Effector CD4-positive, alpha-beta T cell (primary cell): ENCODE measurements at regions not wholly inside any gene's neighbourhood (a gene's known extent, or its start where the extent isn't known, plus 50 kb on each side); places are given as distances from the start of the nearest gene placed in this dataset.

Source experiments
- DNase-seq: peaks from one replicate; pipeline ENCODE4 v3.0.0-alpha.2; 2020

DNA sequence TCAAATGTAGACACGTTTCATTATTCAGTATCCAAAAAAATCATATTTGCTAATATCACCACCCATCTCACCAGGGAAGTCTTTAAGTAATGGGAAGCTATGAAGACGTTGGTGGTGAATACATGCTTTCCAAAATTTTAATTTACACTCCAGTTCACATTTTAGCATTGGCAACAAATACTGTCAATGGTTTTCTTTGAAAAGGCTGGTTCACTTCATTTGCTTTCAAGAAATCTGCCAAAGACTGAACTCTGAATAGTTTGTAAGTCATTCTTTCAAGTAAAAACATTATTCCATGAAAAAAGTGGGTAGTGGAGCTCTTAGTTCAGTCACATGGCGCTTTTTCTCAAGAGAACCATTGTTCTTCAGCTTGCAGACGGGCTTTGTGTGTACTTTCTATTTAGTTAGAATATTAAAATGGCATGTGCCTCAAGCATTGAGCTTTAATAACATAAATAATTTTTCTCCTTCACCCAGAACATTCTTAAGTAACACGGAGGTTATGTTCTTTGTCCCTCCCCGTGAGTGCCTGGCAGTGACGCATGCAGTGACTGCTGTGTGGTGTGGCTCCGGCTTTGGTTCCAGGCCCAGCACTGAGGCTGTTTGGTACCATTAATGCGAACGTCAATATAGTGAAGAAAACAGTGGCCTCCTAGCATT is 300.0 kb upstream of the HDAC4 start:
- no peak for DNase-seq

DNA sequence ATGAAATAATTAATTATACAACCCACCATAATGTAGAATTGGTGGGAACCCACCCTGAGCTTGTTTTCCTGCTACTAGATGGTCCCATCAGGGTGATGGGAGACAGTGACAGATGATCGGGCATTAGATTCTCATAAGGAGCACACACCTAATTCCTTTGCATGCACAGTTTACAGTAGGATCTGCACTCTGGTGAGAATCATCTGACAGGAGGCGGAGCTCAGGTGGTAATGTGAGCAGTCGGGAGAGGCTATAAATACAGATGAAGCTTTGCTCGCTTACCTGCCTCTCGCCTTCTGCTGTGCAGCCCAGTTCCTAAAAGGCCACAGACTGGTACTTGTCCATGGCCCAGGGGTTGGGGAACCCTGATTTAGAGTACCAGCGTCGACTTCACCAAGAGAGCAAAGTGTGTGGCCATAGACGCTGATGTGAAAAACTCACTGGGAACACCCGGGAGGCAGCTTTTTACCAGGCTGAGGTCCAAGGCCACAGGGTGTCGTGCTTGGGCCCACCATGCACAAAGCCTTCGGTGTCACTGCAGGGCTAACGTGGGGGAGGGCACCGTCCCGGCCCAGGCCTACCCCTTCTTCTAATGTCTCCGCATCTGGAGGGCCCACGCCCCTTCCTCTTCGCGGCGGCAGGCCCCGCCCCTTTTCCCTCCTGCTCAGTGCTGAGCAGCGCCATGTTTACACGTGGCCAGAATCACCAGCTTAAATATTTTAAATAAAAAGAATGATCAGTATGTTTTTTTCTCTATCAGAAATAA is 296.8 kb upstream of the HDAC4 start:
- no peak for DNase-seq

DNA sequence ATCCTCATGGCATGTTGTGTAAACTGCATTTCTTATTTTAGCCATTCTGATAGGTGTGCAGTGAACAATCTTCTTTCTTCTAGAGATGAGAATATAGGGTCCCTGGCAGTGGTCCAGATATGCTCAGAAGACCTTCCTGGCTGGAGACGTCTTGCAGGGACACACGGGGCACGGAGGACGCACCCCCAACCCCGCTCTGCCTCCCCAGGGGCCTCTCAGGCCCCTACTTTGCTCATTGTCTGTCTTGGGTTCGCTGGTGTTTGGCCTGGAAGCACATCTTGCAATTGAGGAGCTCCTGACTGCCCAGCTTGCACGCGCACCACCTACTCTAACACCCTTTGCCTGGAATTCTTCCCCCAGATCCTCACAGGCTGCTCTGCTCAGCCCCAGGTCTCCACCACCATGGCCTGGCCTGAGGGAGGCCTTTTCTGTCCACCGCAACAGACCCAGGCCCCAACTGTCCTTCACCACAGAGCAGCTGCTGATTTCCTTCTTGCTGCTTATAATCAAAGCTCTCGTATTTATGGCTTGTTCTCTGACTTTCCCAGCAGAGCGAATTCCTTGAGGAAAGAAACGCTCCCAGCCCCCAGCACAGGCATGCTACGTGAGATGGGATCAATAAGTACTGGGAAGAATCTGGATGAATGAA is 295.9 kb upstream of the HDAC4 start:
- DNase-seq, result no peak

DNA sequence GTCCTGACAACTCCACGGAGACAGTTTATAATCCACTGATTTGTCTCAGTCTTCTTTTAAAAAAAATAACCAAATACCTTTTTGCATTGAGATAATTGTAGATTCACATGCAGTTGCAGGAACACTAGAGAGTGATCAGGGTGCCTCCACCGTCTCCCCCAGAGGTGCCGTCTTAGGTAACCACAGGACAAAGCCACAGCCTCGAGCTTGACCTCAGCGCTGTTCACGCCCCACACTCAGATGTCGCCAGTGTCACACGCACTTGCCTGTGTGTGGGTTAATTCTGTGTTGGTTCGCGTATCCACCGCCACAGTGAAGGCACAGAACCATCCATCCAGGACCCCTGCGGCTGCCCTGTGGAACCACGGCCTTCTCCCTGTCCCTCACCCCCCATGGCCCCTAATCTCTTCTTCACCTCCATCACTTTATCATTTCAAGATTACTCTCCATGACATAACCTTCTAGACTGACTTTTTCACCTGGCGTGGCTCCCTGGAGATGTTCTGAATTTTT is 295.0 kb upstream of the HDAC4 start:
- DNase-seq, result no peak

DNA sequence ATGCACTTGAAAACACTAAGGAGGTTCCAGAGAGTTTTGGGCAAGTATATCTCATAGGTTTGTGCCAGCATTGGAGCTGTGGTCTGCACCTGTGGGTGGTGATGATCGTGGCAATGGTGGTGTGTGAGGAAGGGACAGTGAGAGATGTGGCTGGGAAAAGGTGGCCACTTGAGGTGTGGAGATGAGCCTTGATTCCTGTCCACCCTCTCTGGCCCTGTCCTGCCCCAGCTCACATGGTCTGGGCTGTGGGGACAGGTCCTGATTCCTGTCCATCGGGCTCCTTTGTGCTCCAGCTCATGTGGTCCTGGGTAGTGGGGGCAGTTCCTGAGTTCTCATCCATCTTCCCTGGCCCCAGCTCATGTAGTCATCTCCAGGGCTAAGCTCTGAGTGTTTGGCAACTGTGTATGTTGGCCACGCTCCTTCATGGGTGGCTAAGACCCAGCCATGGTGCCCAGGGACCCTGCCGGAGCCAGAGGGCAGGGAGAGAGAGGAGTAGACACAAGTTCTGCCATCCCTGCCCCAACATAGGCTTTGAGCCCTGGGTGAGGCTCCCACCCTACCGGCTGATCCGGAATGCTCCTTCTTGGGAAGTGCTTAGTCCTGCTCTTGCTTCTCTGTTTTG is 294.4 kb upstream of the HDAC4 start:
- no peak for DNase-seq

DNA sequence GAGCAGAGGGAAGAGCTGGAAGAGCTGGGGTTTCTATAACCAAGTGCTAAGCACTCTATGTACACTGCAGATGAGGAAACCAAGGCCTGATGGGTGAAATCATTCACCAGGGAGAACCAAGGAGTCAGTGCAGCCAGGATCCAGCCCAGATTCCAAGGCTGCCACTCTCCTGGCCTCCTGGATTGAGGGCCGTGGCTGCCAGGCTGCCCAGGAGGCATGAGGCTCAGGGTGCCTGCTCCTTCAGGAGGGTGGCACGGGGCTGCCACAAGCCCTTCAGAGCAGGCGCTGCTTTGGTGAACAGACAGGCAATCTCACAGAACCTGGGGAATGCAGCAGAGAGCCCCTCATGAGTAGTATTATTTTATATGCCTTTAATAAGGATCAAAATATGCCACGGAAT is 293.7 kb upstream of the HDAC4 start:
- no peak for DNase-seq

DNA sequence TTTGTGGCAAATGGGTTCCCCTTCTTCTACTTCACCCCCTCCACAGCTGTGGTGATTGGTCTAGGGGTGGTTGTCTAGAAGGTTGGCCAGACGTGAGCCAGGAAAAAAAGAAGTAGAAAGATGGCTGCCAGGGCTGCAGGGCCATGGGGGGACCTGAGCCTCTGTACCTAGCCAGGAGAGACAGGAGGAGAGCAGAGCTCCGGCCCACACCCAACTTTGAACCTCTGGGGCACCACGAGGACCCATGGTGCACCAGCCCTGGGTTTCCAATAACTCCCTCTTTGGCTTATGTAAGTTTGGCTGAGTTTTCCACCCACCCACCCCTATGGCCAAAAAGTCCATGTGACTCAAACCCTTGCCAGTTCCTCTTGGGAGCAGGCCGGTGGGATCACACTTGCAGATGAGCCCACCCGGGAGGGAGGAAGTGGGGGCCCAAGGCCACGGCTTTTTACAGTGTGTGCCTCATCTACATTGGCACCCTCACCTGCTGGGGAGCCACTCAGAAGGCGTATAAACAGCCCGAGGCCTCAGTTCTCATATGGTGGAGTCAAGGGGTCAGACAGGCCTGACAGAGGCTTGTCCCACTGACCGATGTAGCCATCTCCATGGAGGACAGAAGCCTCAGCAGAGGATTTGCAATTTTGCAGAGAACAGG is 293.1 kb upstream of the HDAC4 start:
- DNase-seq, result no peak

DNA sequence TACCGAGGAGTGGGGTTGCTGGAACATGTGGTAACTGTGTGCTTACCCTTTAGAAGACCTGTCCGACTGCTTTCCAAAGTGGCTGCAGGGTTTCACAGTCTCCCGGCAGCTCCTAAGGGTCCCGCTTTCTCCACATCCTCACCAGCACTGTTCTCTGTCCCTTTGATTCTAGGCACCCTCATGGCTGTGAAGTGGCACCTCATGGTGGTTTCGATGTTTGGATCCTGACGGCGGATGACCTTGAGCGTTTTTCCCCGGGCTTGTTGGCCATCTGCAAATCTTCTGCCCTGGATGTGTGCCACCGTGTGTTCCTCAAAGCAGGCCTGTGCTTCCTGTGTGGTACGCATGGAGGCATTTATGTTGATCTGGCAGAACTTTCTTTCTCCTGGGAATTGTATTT is 292.5 kb upstream of the HDAC4 start:
- no peak for DNase-seq

DNA sequence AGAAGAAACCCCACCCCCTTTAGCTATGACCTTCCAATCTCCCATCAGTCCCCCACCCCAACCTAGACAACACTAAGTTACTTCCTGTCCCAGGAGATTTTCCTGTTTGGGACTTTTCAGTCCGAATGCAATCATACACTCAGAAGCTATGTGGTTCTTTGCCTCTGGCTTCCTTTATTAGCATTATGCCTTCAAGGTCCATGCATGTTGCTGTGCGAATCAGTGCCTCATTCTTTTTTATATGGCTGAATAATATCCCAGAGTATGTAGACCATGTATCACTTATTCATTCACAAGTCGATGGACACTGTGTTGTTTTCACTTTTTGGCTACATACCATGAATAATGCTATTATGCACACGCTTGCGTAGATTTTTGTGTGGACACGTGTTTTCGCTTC is 292.1 kb upstream of the HDAC4 start:
- DNase-seq, result no peak

DNA sequence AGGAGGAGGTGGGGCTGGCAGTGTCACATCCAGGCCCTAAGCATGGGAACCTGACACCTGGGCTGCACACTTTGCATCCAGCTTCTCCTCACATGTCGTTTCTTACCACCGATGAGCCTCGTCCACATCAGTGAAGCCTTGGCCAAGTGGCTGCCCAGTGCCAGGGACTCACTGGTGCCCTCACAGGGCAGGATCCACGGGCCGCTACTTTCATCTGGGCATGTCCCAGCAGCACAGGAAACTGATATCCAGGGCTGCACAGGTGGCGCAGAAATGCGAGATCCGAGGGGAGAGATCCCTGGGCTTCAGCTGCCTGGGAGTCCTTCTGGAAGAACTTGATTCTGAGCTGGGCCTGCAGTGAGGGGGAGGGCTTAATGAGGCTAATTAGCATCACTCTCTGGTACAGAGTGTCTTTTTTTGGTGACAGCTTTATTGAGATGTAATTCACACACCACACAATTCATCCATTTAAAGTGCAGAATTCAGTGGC is 291.6 kb upstream of the HDAC4 start:
- DNase-seq, result no peak

DNA sequence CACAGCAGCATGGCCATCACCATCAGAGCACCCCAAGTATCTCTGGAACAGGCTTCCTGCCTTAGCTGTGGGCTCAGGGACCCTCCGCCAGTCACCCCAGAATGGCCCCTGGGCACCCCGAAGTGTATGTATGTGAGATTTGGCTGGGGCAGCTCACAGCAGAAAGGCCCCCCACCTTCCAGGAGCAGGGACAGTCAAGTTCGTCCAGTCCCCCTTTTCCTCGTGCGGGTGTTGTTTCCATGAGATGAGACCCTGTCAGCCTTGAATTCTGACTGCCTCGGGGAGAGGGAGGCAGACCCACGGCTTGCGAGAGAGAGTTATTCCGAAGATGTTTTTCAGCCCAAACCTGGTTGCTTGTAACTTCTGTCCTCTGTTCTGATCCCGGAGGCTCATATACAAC is 290.9 kb upstream of the HDAC4 start:
- DNase-seq, result no peak

DNA sequence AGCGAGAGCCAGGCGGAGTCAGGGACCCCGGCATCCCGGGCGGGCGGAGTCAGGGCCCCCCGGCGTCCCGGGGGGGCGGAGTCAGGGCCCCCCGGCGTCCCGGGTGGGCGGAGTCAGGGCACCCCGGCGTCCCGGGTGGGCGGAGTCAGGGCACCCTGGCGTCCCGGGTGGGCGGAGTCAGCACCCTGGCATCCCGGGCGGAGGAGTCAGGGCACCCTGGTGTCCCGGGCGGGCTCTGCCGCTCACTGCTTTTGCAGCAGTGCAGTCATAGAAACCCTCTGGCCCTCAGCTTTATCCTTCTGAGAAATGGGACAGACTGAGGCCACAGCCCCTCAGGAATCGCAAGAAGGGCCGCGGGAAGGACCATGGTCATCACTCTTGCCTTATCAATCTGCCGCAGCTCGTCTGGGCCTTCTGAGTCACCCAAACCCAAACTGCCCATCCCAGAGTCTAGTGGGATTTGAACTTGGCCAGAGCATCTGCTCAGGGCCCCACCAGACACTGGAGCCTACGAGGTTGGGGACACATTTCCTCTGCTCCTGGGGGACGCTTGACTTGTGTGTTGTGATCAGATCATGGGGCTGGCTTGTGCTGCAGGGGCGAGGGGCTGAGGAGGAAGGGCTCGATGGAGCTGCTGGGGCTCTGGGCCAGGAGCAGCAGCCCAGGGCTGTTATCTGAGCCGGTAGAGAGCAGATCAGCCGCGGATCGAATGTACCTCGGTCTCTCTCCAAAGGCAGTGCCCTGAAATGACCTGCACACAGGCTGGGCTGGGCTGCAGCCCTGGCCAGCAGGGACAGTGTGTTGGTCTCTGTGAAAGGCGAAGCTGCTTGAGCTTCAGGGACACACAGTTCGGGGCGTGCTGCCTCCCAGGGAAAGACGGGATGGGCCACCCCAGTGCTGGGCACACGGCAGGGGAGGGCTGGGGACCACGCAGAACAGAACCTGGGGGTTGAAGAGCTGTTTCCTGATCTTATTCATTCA is 290.1 kb upstream of the HDAC4 start:
- DNase-seq, result no peak

DNA sequence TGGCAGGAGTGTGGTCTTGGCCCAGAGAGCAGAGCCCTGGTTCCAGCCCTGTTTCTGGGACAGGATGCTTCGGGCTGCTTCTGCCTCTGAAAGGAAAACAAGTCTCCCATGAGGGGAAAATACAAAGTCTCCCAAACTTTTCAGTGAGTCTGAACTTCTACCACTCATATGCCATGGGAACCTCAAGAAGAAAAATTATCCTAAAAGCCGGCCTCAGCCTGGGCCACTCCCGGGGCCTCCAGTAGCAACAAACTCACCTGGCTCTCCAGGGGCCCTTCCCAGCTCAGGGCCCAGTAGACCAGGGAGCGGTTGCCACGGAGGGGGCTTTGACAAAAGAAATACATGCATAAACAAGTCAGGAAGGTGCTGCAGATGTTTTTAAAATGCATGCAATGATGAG is 289.2 kb upstream of the HDAC4 start:
- no peak for DNase-seq

DNA sequence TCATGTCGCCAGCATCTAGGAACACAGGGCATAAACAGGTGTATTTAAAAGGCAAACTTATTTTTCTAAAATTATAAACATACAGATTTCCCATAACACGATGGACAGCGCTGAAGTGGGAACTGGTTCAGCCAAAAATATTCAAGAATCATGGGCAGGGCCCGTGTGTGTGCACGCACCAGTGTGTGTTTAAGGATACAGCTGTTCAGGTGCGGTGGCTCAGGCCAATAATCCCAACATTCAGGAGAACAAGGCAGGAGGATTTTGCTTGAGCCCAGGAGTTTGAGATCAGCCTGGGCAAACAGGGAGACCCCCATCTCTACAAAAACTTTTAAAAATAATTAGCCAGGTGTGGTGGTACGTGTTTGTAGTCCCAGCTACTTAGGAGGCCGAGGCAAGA is 288.6 kb upstream of the HDAC4 start:
- DNase-seq, result no peak

DNA sequence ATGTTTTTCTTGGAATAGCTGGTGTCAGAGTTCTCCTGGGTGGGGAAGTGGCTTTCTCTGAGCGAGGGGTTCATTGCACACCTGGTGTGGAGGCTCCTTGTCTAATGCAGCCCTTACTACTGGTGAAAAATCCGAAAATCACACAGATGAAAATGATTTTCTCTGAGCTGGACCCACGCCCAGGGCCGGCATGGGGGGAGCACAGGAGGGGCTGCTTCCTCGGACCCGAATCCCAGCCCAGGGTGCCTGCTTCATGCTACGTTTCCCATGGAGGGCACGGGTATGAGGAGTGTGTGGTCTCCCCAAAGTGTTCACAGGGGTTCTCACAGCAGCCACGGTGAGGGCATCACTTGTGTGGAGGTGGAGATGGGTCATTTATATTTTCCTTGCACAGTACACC is 288.0 kb upstream of the HDAC4 start:
- DNase-seq, result no peak

DNA sequence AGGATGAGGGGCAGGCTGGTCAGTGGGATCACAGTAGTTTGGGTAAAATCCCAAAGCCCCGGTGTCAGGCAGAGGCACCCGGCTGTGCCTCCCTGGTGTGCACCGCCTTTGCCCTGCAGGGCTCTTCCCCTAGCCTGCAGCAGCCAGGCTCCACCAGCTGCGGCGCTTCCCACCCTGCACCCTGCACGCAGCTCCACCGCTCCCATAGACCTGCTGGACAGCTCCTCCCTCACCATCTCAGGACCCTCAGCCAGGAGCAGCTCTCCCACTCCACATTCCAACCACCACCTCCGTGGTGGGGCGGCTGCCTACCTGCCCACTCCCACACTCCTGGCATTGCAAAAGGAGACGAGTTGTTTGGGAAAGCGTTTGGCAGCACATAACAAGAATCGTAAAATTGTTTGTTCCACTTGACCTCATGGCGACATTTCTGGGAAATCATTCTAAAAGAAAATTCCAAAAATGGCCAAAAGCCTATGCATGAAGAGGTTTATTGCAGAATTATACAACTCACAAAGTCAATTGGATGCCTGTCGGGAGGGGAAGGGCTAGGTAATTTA is 287.4 kb upstream of the HDAC4 start:
- DNase-seq, result no peak

DNA sequence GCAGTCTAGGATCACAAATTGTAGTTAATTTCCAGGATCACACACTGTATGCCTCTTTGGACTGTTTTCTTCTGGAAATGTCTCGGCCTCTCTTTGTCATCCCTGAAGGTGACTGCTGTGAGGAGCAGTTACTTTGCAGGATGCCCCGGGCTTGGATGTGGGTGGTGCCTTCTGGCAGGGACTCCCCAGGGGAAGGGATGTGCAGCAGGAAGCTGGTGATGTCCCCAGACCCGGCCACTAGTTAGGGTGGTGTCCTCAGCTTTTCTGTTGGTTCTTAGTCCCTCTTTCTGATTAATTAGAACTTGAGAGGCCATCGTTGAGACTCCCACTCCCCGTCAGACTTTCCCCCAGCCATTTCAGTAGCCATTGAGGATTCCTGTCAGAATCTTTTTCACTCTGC is 286.6 kb upstream of the HDAC4 start:
- no peak for DNase-seq

DNA sequence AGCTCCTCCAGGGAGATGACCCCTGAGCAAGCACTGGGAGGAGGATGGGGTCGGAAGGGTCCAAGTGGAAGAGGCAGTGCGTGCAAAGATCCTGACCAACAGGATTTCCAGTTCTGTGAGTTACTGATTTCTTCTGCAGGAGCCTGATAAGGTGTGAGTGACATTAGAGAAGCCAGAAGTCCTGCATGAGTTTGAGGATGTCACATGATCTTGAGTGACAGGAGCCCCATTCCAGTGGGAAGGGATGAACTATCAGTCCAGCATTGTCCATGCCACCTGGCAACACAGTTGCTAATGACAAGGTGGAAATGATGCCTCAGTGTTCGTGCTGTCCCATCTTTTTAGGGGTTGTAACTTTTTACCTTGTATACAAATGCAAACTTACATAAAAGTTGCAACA is 285.1 kb upstream of the HDAC4 start:
- no peak for DNase-seq

DNA sequence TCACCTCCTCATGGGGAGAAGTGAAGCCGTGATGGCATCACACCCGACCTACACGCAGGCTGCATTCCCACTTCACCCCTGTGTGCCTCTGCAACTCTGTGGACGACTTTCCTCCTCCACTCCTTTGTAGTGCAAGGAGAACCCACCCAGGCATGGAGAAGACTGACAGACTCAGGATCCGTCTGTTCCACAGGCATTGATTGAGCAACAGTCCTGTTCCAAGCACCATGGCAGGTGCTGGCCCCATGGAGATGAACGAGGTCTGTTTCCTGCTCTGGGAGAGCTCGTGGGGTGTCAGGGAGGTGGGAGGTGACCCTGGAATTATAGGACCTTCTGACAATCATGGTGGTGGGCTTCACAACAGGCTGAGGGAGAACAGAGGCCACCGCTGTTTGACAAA is 284.7 kb upstream of the HDAC4 start:
- no peak for DNase-seq

DNA sequence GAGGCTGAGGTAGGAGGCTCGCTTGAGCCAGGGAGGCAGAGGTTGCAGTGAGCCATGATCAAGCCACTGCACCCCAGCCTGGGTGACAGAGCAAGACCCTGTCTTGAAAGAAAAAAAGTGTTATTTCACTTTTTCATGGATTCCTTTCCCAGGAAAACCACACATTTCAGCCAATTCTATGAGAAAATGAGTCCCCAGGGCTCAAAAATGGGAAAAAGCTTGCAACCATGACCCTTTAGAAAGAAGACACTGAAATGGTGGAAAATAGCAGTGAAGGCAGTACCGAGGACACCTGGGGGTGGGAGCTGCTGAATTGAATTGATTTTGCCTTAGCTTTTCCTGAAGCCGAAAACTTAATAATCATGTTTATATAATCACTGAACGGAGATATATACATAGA is 284.2 kb upstream of the HDAC4 start:
- no peak for DNase-seq

DNA sequence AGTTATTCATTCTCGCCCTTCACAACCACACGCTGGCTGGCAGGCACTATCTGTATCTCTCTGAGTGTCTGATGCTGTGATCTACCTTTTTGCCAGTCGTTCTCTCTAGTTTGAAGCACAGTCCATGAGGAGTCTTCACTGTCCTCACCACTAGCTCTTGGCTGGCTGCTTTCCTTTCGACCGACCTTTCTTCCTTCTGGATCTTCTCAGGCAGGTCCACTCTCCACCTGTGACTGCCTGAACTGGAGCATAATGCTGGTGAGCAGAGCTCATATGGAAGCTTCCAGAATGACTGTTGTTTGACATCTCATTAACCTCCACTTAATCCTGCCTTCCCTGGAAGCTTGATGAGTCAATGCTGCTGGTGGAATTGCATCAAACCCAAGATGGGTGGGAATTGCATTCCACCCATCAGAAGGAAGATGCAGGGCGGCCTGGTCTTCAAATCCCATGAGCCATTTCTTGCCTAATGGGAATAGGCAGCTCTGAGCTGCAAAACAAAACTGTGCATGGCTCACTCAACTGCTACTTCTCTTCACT is 283.5 kb upstream of the HDAC4 start:
- DNase-seq, result no peak
